GM12878 (cell line): ENCODE measurements at regions not wholly inside any gene's neighbourhood (a gene's known extent, or its start where the extent isn't known, plus 50 kb on each side); places are given as distances from the start of the nearest gene placed in this dataset.

Source experiments
- ATAC-seq: fragments of 200-7000 bp; cut with Tn5 transposase; 3 replicates; pipeline ENCODE4 v1.9.1; 2020; ENCODE audit warnings: mild to moderate bottlenecking, moderate library complexity
- BruUV-seq: library from RNA; stranded (reverse); fragments of 400-500 nt; replicated peaks from 2 replicates; lab custom pipeline; 2021; lab: Mats Ljungman, UMichigan
- CTCF ChIA-PET: fragments of 300-600 bp; sonication (Branson Sonifier 250); formaldehyde crosslinking; extraction: SDS; loops from one replicate; lab custom pipeline; 2021; ENCODE audit warnings: inconsistent platforms; lab: Yijun Ruan, JAX
- POLR2A ChIA-PET: fragments of 350-600 bp; formaldehyde crosslinking; extraction: SDS; loops from one replicate; lab custom pipeline; 2021; ENCODE audit warnings: inconsistent platforms; lab: Charles Lee
- RAD21 ChIA-PET: fragments of 300-600 bp; sonication (Branson Sonifier 250); formaldehyde crosslinking; loops from one replicate; lab custom pipeline; 2023; ENCODE audit warnings: antibody characterized with exemption; ENCODE audit not compliant: unreplicated experiment; lab: Charles Lee
- SMC1A ChIA-PET: fragments of 300-600 bp; sonication (Branson Sonifier 250); formaldehyde crosslinking; loops from one replicate; lab custom pipeline; 2023; ENCODE audit not compliant: unreplicated experiment, uncharacterized antibody; lab: Charles Lee
- DNase-seq: peaks from one replicate; pipeline ENCODE4 v3.0.0-alpha.2; 2011; ENCODE audit warnings: low read depth, low spot score
- FAIRE-seq: peaks from 3 replicates; lab custom pipeline; 2011; peaks lifted over from hg19 to GRCh38; lab: Jason Lieb, UNC
- H2AFZ ChIP-seq: 2 replicates; pipeline ENCODE4 v1.6.0; 2011; ENCODE audit warnings: low read depth, low read length, control low read depth; ENCODE audit not compliant: control insufficient read depth
- H3K27ac ChIP-seq: 2 replicates; pipeline ENCODE4 v1.5.1; 2011; ENCODE audit warnings: control low read depth; ENCODE audit not compliant: control insufficient read depth, insufficient read depth
- H3K27me3 ChIP-seq, 2 experiments: replicated peaks in 1 of 2; 2 replicates each; pipeline versions ENCODE4 v1.6.0 to v1.6.1; 2011; ENCODE audit warnings: low read length in 1 of 2; ENCODE audit not compliant: control insufficient read depth in 2 of 2, insufficient read depth in 2 of 2
- H3K36me3 ChIP-seq, 2 experiments: 2 replicates each; pipeline ENCODE4 v1.5.1; 2011; ENCODE audit warnings: low read length in 1 of 2; ENCODE audit not compliant: control insufficient read depth in 2 of 2, insufficient read depth in 2 of 2
- H3K4me1 ChIP-seq: 2 replicates; pipeline ENCODE4 v1.6.1; 2011; ENCODE audit warnings: mild to moderate bottlenecking, low read length, moderate library complexity, mixed read lengths; ENCODE audit not compliant: control insufficient read depth, insufficient read depth
- H3K4me2 ChIP-seq: 2 replicates; pipeline ENCODE4 v1.6.0; 2011; ENCODE audit warnings: control low read depth; ENCODE audit not compliant: control insufficient read depth, insufficient read depth
- H3K4me3 ChIP-seq: fragments of 200-600 bp; sonication (generic); 2 replicates; pipeline ENCODE4 v1.5.1; 2016
- H3K79me2 ChIP-seq: 2 replicates; pipeline ENCODE4 v1.6.0; 2011; ENCODE audit warnings: low read length; ENCODE audit not compliant: control insufficient read depth, insufficient read depth
- H3K9ac ChIP-seq: 2 replicates; pipeline ENCODE4 v1.8.0; 2011; ENCODE audit warnings: low read length, control low read depth, mixed read lengths; ENCODE audit not compliant: control insufficient read depth, insufficient read depth
- H3K9me3 ChIP-seq: replicated peaks from 3 replicates; pipeline ENCODE4 v1.5.1; 2011; ENCODE audit warnings: mild to moderate bottlenecking, low read length; ENCODE audit not compliant: control insufficient read depth, insufficient read depth
- H4K20me1 ChIP-seq: 2 replicates; pipeline ENCODE4 v1.6.0; 2011; ENCODE audit not compliant: control insufficient read depth, insufficient read depth
- CEBPB ChIP-seq, 2 experiments: fragments of 150-350 bp in 1 of 2; IDR thresholded peaks; 2 replicates each; pipeline ENCODE4 v1.6.1; 2012 to 2014; ENCODE audit warnings: low read depth in 2 of 2, low read length in 2 of 2, borderline replicate concordance in 1 of 2, inconsistent platforms in 1 of 2
- EP300 ChIP-seq, 2 experiments: fragments of 150-350 bp in 1 of 2; IDR thresholded peaks; 2 replicates each; pipeline ENCODE4 v1.6.1; 2011 to 2012; ENCODE audit warnings: low read depth in 2 of 2, low read length in 2 of 2, borderline replicate concordance in 1 of 2, improper control_type of control experiment in 1 of 2, inconsistent platforms in 1 of 2; ENCODE audit not compliant: control insufficient read depth in 1 of 2
- IRF5 ChIP-seq: fragments of 450-650 bp; IDR thresholded peaks from 2 replicates; pipeline ENCODE4 v1.6.1; 2017; ENCODE audit warnings: borderline replicate concordance
- PML ChIP-seq: IDR thresholded peaks from 2 replicates; pipeline ENCODE4 v1.6.1; 2012; ENCODE audit warnings: low read length, inconsistent platforms
- RAD21 ChIP-seq: IDR thresholded peaks from 2 replicates; pipeline ENCODE4 v1.6.1; 2011; ENCODE audit warnings: mild to moderate bottlenecking, low read depth, low read length, moderate library complexity; ENCODE audit not compliant: insufficient read depth
- RFX5 ChIP-seq: IDR thresholded peaks from 2 replicates; pipeline ENCODE4 v1.6.1; 2011; ENCODE audit warnings: low read depth, low read length, improper control_type of control experiment
- SIX5 ChIP-seq: IDR thresholded peaks from 2 replicates; pipeline ENCODE4 v1.6.1; 2011; ENCODE audit warnings: mild to moderate bottlenecking, low read depth, low read length, moderate library complexity; ENCODE audit not compliant: severe bottlenecking
- STAT1 ChIP-seq: fragments of 450-650 bp; conservative IDR thresholded peaks from 2 replicates; pipeline ENCODE4 v1.6.1; 2014; ENCODE audit warnings: antibody characterized with exemption, mild to moderate bottlenecking
- ZNF274 ChIP-seq: IDR thresholded peaks from one replicate; pipeline ENCODE4 v1.8.0; 2011; ENCODE audit not compliant: insufficient read length, insufficient read depth
- WGBS: methylation state at CpG from one replicate; pipeline ENCODE4 v1.1.6; 2016; ENCODE audit warnings: low lambda C conversion rate; ENCODE audit not compliant: insufficient replicate concordance, insufficient coverage; ENCODE audit errors: missing lambda C conversion rate; 5-methylcytosine and 5-hydroxymethylcytosine counted together
- in situ Hi-C: fragments of 300-500 bp; cut with MboI; formaldehyde crosslinking; loops from 9 replicates; pipeline ENCODE4 v1.14.3; 2018; ENCODE audit warnings: mixed read lengths
- intact Hi-C: fragments of 100-400 bp; cut with micrococcal nuclease; formaldehyde crosslinking; loops from one replicate; pipeline ENCODE4 v1.14.2; 2022; ENCODE audit not compliant: unreplicated experiment

- TF ChIP-seq RFX5: no peak
- no peak for TF ChIP-seq CEBPB (IDR thresholded peaks at IDR 0.05; ENCODE audit: borderline replicate concordance in 1 of 2, low read depth in 2 of 2, low read length in 2 of 2)
- no peak for TF ChIP-seq STAT1
Observed at GRCh38 chr6:167659046-167659445, 167.7 kb upstream of the AFDN start (continued).

- no peak overlapping the region for H3K4me2 ChIP-seq
- no peaks in the 10 kb centered on the region for H3K9me3 ChIP-seq
- no peaks in the 10 kb centered on the region for H3K79me2 ChIP-seq
- no peak for DNase-seq
- in situ Hi-C loops: no loop called here
- ChIA-PET CTCF (no interaction called here), SMC1A (no interaction called here)
- no peak overlapping the region for H3K9ac ChIP-seq
- intact Hi-C loops: no loop called here
- no peak overlapping the region for H3K27ac ChIP-seq
- no peak overlapping the region for H3K4me3 ChIP-seq
- FAIRE-seq: no peak
- no peaks in the 10 kb centered on the region for H3K36me3 ChIP-seq
- H2AFZ ChIP-seq: no peak overlapping the region
- no peak for TF ChIP-seq IRF5
- TF ChIP-seq CEBPB (IDR thresholded peaks at IDR 0.05; ENCODE audit: borderline replicate concordance in 1 of 2, low read depth in 2 of 2, low read length in 2 of 2): no peak
- no peak for TF ChIP-seq EP300 (IDR thresholded peaks at IDR 0.05; ENCODE audit: borderline replicate concordance in 1 of 2, control insufficient read depth in 1 of 2, low read depth in 2 of 2, low read length in 2 of 2)
- TF ChIP-seq RAD21: no peak
- TF ChIP-seq ZNF274: no peak
- TF ChIP-seq PML: no peak
- TF ChIP-seq SIX5: no peak
- TF ChIP-seq, all 136 proteins: peak for 0
- H3K4me1 ChIP-seq: no peaks in the 10 kb centered on the region
- H4K20me1 ChIP-seq: no peaks in the 10 kb centered on the region
- 23% methylated on average over 4 of the region's 4 CpGs for WGBS
- ChIA-PET RAD21 (no interaction called here), POLR2A (no interaction called here)
- no peak for ATAC-seq
- no TSS peak for BruUV-seq
- H3K27me3 ChIP-seq: no peaks in the 10 kb centered on the region
Observed at GRCh38 chr6:167660424-167660823, 166.3 kb upstream of the AFDN start.
